HL-60 (cell line): ENCODE measurements at regions not wholly inside any gene's neighbourhood (a gene's known extent, or its start where the extent isn't known, plus 50 kb on each side); places are given as distances from the start of the nearest gene placed in this dataset.

Source experiments
- CTCF ChIP-seq: IDR thresholded peaks from one replicate; pipeline ENCODE4 v1.5.1; 2011; ENCODE audit warnings: low read length, control low read depth, inconsistent platforms; ENCODE audit not compliant: insufficient read depth
- POLR2AphosphoS5 ChIP-seq: IDR thresholded peaks from 2 replicates; pipeline ENCODE4 v1.6.1; 2012; ENCODE audit warnings: low read depth
- REST ChIP-seq: IDR thresholded peaks from 2 replicates; pipeline ENCODE4 v1.6.1; 2012; ENCODE audit warnings: low read depth; ENCODE audit not compliant: insufficient replicate concordance

- TF ChIP-seq CTCF = no peak
- TF ChIP-seq POLR2AphosphoS5 = no peak
- no peak for TF ChIP-seq REST
These were observed 426.4 kb downstream of the INSC start for GRCh38 chr11:15541079-15541478.
